Hepatocyte (in vitro differentiated cells): ENCODE measurements at regions not wholly inside any gene's neighbourhood (a gene's known extent, or its start where the extent isn't known, plus 50 kb on each side); places are given as distances from the start of the nearest gene placed in this dataset.

Experiments used
- CTCF ChIP-seq: fragments of 200-600 bp; sonication (generic); IDR thresholded peaks from 2 replicates; pipeline ENCODE4 v1.5.1; 2016; ENCODE audit warnings: antibody characterized with exemption, mild to moderate bottlenecking; ENCODE audit not compliant: poor library complexity
- EZH2 ChIP-seq: fragments of 200-600 bp; sonication (generic); IDR thresholded peaks from 2 replicates; pipeline ENCODE4 v1.6.1; 2016; ENCODE audit warnings: antibody characterized with exemption, mild to moderate bottlenecking, borderline replicate concordance
- EZH2phosphoT487 ChIP-seq: fragments of 200-600 bp; sonication (generic); IDR thresholded peaks from one replicate; pipeline ENCODE4 v1.6.1; 2018; ENCODE audit warnings: antibody characterized with exemption, mild to moderate bottlenecking, low read depth, moderate library complexity; ENCODE audit not compliant: unreplicated experiment, severe bottlenecking

DNA sequence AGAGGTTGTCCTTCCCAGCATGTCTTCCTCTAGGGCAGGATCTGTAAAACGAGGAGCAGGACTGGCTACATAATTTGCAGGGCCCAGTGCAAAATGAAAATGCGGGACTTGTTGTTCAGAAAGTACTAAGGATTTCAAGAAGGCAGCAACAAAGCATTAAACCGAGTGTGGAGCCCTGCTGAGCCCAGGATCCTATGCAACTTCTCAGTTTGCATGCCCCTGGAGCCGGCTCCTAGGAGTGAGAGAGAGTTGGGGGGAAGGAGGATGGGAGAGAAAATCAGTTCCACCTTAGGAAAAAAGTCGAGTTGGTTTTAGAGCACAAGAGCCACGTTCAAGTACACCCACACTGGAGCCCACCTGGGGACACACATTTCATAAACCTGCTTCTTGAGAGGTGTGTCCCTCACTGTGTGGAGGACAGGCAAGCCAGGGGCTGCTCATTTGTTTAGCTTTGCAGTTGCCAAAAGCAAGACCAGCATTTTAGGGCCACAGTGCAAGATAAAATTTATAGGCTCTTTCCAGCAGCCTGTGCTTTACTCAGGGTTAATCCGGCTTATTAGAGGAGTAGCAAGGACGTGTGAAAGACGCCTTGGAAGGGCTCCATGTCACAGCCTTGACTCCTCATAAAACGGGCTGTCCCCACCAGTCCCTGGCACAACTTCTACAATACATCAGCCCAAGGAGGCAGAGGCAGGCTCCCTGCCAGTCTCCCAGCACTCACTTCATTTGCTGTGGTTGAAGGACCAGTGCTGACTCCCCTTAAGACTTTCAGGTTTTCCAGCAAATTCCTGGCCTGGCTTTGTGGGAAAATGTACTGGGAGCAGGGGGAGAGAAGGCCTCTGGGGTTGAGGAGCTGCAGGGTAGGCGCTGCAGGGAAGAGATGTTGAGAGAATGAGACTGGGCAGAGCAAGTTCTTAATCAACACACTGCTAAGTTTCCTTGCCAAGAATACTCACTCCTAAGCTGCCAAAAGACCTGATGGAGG is 159.7 kb upstream of the SEMA6A start:
- TF ChIP-seq CTCF (no peak), EZH2phosphoT487 (no peak), EZH2 (no peak)
